ENCODE measurements at regions not wholly inside any gene's neighbourhood (a gene's known extent, or its start where the extent isn't known, plus 50 kb on each side); places are given as distances from the start of the nearest gene placed in this dataset.

DNA sequence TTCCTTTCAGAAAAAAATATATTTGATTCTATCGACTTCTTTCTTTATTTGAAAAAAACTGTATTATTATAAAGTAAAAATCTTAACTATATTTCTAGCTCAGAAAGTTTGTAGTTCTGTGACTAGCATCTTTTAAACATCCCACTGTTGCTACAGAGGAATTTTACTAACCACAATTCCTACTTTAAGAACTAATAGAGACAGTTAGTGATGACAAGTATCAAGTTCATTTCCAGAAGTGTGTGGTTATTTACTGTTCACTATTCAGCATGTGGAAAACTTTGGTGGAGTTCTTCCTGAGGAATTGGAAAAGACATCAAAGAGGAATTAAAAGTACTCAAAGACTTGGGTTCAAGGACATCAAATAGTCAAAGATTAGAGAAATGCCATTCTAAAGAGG is 524.1 kb upstream of the CBLB start (continued):
- TF ChIP-seq, protein P1, sequence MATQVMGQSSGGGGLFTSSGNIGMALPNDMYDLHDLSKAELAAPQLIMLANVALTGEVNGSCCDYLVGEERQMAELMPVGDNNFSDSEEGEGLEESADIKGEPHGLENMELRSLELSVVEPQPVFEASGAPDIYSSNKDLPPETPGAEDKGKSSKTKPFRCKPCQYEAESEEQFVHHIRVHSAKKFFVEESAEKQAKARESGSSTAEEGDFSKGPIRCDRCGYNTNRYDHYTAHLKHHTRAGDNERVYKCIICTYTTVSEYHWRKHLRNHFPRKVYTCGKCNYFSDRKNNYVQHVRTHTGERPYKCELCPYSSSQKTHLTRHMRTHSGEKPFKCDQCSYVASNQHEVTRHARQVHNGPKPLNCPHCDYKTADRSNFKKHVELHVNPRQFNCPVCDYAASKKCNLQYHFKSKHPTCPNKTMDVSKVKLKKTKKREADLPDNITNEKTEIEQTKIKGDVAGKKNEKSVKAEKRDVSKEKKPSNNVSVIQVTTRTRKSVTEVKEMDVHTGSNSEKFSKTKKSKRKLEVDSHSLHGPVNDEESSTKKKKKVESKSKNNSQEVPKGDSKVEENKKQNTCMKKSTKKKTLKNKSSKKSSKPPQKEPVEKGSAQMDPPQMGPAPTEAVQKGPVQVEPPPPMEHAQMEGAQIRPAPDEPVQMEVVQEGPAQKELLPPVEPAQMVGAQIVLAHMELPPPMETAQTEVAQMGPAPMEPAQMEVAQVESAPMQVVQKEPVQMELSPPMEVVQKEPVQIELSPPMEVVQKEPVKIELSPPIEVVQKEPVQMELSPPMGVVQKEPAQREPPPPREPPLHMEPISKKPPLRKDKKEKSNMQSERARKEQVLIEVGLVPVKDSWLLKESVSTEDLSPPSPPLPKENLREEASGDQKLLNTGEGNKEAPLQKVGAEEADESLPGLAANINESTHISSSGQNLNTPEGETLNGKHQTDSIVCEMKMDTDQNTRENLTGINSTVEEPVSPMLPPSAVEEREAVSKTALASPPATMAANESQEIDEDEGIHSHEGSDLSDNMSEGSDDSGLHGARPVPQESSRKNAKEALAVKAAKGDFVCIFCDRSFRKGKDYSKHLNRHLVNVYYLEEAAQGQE (IDR thresholded peaks at IDR 0.05; ENCODE audit: unreplicated experiment): no peak
- TF ChIP-seq NANOG (IDR thresholded peaks at IDR 0.05; ENCODE audit: borderline replicate concordance): no peak
- TF ChIP-seq EZH2phosphoT487 (IDR thresholded peaks at IDR 0.05; ENCODE audit: unreplicated experiment): no peak
- TF ChIP-seq STAT1 (IDR thresholded peaks at IDR 0.05; ENCODE audit: unreplicated experiment): no peak
- TF ChIP-seq ZNF331 (CRISPR knock-in tag; IDR thresholded peaks at IDR 0.05; ENCODE audit: low read depth): no peak
- TF ChIP-seq ZNF114 (CRISPR knock-in tag; IDR thresholded peaks at IDR 0.05): no peak

GRCh38 chr3:106397006-106397405 is 528.2 kb upstream of the CBLB start:
- H3K36me3 ChIP-seq (ENCODE audit: insufficient read depth): no peaks in the 10 kb centered on the region
- 0 out of 2 replicates have a peak overlapping the region, but pooled peaks have one; percentile 1 for H2AFZ ChIP-seq
- H3K27ac ChIP-seq (ENCODE audit: low read depth): peak overlapping the region; percentile 65; the same call in 1 of the 2 replicates
- no peaks in the 10 kb centered on the region for H3F3A ChIP-seq (replicated peaks; ENCODE audit: low read depth)
- ATAC-seq (peak; percentile 98), DNase-seq (ENCODE audit: low spot score) (peak; percentile 60)
- H3K4me3 ChIP-seq: peak overlapping the region; percentile 36
- H4K20me1 ChIP-seq (replicated peaks; ENCODE audit: insufficient read depth): no peaks in the 10 kb centered on the region
- H3K9me2 ChIP-seq (ENCODE audit: insufficient read depth): no peaks in the 10 kb centered on the region
- no peaks in the 10 kb centered on the region for H3K27me3 Mint-ChIP-seq (ENCODE audit: insufficient read depth, low read depth, poor library complexity)
- H3K36me3 Mint-ChIP-seq (ENCODE audit: low read depth): peaks cover 4% of the 10 kb centered on the region; the same call in 1 of the 3 replicates
- peak overlapping the region; percentile 71 for H3K27ac Mint-ChIP-seq
- peak overlapping the region; percentile 32; the same call in 2 of the 3 replicates for H3K4me3 Mint-ChIP-seq
- H3K27me3 ChIP-seq (ENCODE audit: insufficient read depth): no peaks in the 10 kb centered on the region
- H3K4me1 Mint-ChIP-seq: peaks cover 35% of the 10 kb centered on the region
- H3K4me2 ChIP-seq: peak overlapping the region; percentile 60
- H3K79me2 ChIP-seq (replicated peaks; ENCODE audit: insufficient read depth): no peaks in the 10 kb centered on the region
- H3K4me1 ChIP-seq (ENCODE audit: insufficient read depth): peaks cover 28% of the 10 kb centered on the region
- TF ChIP-seq, protein P2, sequence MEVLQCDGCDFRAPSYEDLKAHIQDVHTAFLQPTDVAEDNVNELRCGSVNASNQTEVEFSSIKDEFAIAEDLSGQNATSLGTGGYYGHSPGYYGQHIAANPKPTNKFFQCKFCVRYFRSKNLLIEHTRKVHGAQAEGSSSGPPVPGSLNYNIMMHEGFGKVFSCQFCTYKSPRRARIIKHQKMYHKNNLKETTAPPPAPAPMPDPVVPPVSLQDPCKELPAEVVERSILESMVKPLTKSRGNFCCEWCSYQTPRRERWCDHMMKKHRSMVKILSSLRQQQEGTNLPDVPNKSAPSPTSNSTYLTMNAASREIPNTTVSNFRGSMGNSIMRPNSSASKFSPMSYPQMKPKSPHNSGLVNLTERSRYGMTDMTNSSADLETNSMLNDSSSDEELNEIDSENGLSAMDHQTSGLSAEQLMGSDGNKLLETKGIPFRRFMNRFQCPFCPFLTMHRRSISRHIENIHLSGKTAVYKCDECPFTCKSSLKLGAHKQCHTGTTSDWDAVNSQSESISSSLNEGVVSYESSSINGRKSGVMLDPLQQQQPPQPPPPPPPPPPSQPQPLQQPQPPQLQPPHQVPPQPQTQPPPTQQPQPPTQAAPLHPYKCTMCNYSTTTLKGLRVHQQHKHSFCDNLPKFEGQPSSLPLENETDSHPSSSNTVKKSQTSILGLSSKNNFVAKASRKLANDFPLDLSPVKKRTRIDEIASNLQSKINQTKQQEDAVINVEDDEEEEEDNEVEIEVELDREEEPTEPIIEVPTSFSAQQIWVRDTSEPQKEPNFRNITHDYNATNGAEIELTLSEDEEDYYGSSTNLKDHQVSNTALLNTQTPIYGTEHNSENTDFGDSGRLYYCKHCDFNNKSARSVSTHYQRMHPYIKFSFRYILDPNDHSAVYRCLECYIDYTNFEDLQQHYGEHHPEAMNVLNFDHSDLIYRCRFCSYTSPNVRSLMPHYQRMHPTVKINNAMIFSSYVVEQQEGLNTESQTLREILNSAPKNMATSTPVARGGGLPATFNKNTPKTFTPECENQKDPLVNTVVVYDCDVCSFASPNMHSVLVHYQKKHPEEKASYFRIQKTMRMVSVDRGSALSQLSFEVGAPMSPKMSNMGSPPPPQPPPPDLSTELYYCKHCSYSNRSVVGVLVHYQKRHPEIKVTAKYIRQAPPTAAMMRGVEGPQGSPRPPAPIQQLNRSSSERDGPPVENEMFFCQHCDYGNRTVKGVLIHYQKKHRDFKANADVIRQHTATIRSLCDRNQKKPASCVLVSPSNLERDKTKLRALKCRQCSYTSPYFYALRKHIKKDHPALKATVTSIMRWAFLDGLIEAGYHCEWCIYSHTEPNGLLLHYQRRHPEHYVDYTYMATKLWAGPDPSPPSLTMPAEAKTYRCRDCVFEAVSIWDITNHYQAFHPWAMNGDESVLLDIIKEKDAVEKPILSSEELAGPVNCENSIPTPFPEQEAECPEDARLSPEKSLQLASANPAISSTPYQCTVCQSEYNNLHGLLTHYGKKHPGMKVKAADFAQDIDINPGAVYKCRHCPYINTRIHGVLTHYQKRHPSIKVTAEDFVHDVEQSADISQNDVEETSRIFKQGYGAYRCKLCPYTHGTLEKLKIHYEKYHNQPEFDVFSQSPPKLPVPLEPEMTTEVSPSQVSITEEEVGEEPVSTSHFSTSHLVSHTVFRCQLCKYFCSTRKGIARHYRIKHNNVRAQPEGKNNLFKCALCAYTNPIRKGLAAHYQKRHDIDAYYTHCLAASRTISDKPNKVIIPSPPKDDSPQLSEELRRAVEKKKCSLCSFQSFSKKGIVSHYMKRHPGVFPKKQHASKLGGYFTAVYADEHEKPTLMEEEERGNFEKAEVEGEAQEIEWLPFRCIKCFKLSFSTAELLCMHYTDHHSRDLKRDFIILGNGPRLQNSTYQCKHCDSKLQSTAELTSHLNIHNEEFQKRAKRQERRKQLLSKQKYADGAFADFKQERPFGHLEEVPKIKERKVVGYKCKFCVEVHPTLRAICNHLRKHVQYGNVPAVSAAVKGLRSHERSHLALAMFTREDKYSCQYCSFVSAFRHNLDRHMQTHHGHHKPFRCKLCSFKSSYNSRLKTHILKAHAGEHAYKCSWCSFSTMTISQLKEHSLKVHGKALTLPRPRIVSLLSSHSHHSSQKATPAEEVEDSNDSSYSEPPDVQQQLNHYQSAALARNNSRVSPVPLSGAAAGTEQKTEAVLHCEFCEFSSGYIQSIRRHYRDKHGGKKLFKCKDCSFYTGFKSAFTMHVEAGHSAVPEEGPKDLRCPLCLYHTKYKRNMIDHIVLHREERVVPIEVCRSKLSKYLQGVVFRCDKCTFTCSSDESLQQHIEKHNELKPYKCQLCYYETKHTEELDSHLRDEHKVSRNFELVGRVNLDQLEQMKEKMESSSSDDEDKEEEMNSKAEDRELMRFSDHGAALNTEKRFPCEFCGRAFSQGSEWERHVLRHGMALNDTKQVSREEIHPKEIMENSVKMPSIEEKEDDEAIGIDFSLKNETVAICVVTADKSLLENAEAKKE (CRISPR knock-in tag; IDR thresholded peaks at IDR 0.05): peak; percentile 72; the same call in 1 of the 2 replicates
- TF ChIP-seq CTCF (conservative IDR thresholded peaks at IDR 0.05; ENCODE audit: low read depth in 2 of 2) (no peak), EZH2phosphoT487 (IDR thresholded peaks at IDR 0.05; ENCODE audit: unreplicated experiment) (no peak)
- no peaks in the 10 kb centered on the region for H3K9me3 Mint-ChIP-seq

Measured in GM23338 (cell line).